A673 (cell line): ENCODE measurements at regions not wholly inside any gene's neighbourhood (a gene's known extent, or its start where the extent isn't known, plus 50 kb on each side); places are given as distances from the start of the nearest gene placed in this dataset.

Experiments
- CTCF ChIP-seq: fragments of 300-800, 200-600 bp; sonication (generic); conservative IDR thresholded peaks from 2 replicates; pipeline ENCODE4 v1.5.1; 2017; ENCODE audit warnings: low read depth, mild to moderate bottlenecking, antibody characterized with exemption, low read length, moderate library complexity, mixed read lengths
- EZH2 ChIP-seq: fragments of 200-600 bp; sonication (generic); IDR thresholded peaks from 2 replicates; pipeline ENCODE4 v1.6.1; 2017; ENCODE audit warnings: borderline replicate concordance, low read depth, mild to moderate bottlenecking, mixed read lengths, antibody characterized with exemption, low read length; ENCODE audit not compliant: poor library complexity, severe bottlenecking

- TF ChIP-seq CTCF (no peak), EZH2 (no peak)
Measured at GRCh38 chr10:4581929-4582328, 244.1 kb upstream of the AKR1E2 start.
